HepG2 (cell line): ENCODE measurements at regions not wholly inside any gene's neighbourhood (a gene's known extent, or its start where the extent isn't known, plus 50 kb on each side); places are given as distances from the start of the nearest gene placed in this dataset.

Source experiments
- ATAC-seq: fragments of 200-7000 bp; cut with Tn5 transposase; 3 replicates; pipeline ENCODE4 v1.9.1; 2020; ENCODE audit warnings: mild to moderate bottlenecking, moderate library complexity
- BruUV-seq: library from RNA; stranded (reverse); fragments of 400-500 nt; replicated peaks from 2 replicates; lab custom pipeline; 2021; lab: Mats Ljungman, UMichigan
- CTCF ChIA-PET: fragments of 300-600 bp; formaldehyde crosslinking; extraction: SDS; loops from one replicate; lab custom pipeline; 2021; ENCODE audit warnings: low total read pairs, inconsistent platforms, low intra/inter-chr PET ratio; lab: Yijun Ruan, JAX
- POLR2A ChIA-PET: fragments of 350-600 bp; sonication (Branson Sonifier 250); formaldehyde crosslinking; loops from one replicate; lab custom pipeline; 2020; ENCODE audit warnings: antibody characterized with exemption, inconsistent platforms; lab: Yijun Ruan, JAX
- DNase-seq: peaks from one replicate; pipeline ENCODE4 v3.0.0-alpha.2; 2015; ENCODE audit warnings: low spot score
- FAIRE-seq: peaks from 3 replicates; lab custom pipeline; 2011; peaks lifted over from hg19 to GRCh38; lab: Jason Lieb, UNC
- H2AFZ ChIP-seq: one replicate; pipeline ENCODE4 v1.6.1; 2011; ENCODE audit warnings: low read length, inconsistent platforms
- H3K27ac ChIP-seq: fragments of 300-600 bp; 3 replicates; pipeline ENCODE4 v1.8.0; 2011; ENCODE audit warnings: mixed run types, mild to moderate bottlenecking, mixed read lengths, low read length, inconsistent platforms; ENCODE audit not compliant: insufficient read depth; ENCODE audit errors: extremely low read length
- H3K27me3 ChIP-seq, 2 experiments: fragments of 200-600 bp in 1 of 2; 2 replicates in 1 of 2; 3 replicates in 1 of 2; pipeline versions ENCODE4 v1.6.0 to v1.8.0; 2011; ENCODE audit warnings: low read length in 2 of 2, mild to moderate bottlenecking in 2 of 2, moderate library complexity in 2 of 2, inconsistent platforms in 1 of 2; ENCODE audit not compliant: insufficient read depth in 2 of 2, control insufficient read depth in 1 of 2
- H3K36me3 ChIP-seq, 2 experiments: fragments of 200-600 bp in 1 of 2; replicated peaks in 1 of 2; 2 replicates in 1 of 2; 3 replicates in 1 of 2; pipeline versions ENCODE4 v1.5.1 to v1.8.0; 2011; ENCODE audit warnings: low read length in 2 of 2, inconsistent platforms in 1 of 2; ENCODE audit not compliant: insufficient read depth in 2 of 2, control insufficient read depth in 1 of 2
- H3K4me1 ChIP-seq: 2 replicates; pipeline ENCODE4 v1.5.1; 2012; ENCODE audit warnings: low read length, inconsistent platforms; ENCODE audit not compliant: insufficient read depth
- H3K4me2 ChIP-seq: 2 replicates; pipeline ENCODE4 v1.6.0; 2011; ENCODE audit warnings: low read depth, low read length, inconsistent platforms
- H3K4me3 ChIP-seq, 3 experiments: fragments of 200-600 bp in 1 of 3; sonication (generic), shearing (Covaris generic) in 1 of 3; replicated peaks in 1 of 3; 2 replicates each; pipeline ENCODE4 v1.5.1; 2011 to 2016; ENCODE audit warnings: low read length in 3 of 3, inconsistent platforms in 2 of 3, low read depth in 2 of 3, mild to moderate bottlenecking in 2 of 3, control low read depth in 1 of 3, mixed read lengths in 1 of 3; ENCODE audit not compliant: insufficient read depth in 1 of 3
- H3K79me2 ChIP-seq: one replicate; pipeline ENCODE4 v1.6.1; 2011; ENCODE audit warnings: low read length, inconsistent platforms; ENCODE audit not compliant: insufficient read depth
- H3K9ac ChIP-seq: 2 replicates; pipeline ENCODE4 v1.6.0; 2011; ENCODE audit warnings: mild to moderate bottlenecking, low read depth, low read length, inconsistent platforms; ENCODE audit not compliant: insufficient read depth
- H3K9me3 ChIP-seq: 2 replicates; pipeline ENCODE4 v1.5.1; 2012; ENCODE audit warnings: mild to moderate bottlenecking, low read length
- H4K20me1 ChIP-seq: 2 replicates; pipeline ENCODE4 v1.6.0; 2011; ENCODE audit warnings: inconsistent platforms, mild to moderate bottlenecking, low read length, moderate library complexity; ENCODE audit not compliant: insufficient read depth
- BRD4 ChIP-seq: sonication (generic); formaldehyde crosslinking; IDR thresholded peaks from 2 replicates; pipeline ENCODE4 v1.4.0; 2020; ENCODE audit warnings: missing genetic modification reagents
- GTF2F1 ChIP-seq: fragments of 150-350 bp; IDR thresholded peaks from 2 replicates; pipeline ENCODE4 v1.6.1; 2014; ENCODE audit warnings: low read length
- IKZF1 ChIP-seq: fragments of 450-650 bp; IDR thresholded peaks from 2 replicates; pipeline ENCODE4 v1.7.1; 2016
- MIER3 ChIP-seq: IDR thresholded peaks from 2 replicates; pipeline ENCODE4 v1.6.1; 2016; ENCODE audit warnings: missing compliant biosample characterization, borderline replicate concordance
- SETDB1 ChIP-seq: sonication (generic); formaldehyde crosslinking; IDR thresholded peaks from 2 replicates; pipeline ENCODE4 v1.5.1; 2020; ENCODE audit warnings: missing genetic modification reagents, mild to moderate bottlenecking, borderline replicate concordance
- SOX6 ChIP-seq, 2 experiments: fragments of 450-650 bp in 1 of 2; sonication (generic) in 1 of 2; formaldehyde crosslinking in 1 of 2; IDR thresholded peaks; 2 replicates each; pipeline versions ENCODE4 v1.4.0 to v1.6.1; 2017 to 2020; ENCODE audit warnings: antibody characterized with exemption in 1 of 2, mild to moderate bottlenecking in 1 of 2, missing genetic modification reagents in 1 of 2
- SYNCRIP ChIP-seq: fragments of 200-400 bp; formaldehyde crosslinking; IDR thresholded peaks from 2 replicates; pipeline ENCODE4 v1.6.1; 2018; ENCODE audit warnings: mild to moderate bottlenecking, low read depth, low read length; ENCODE audit not compliant: insufficient read depth
- TBL1XR1 ChIP-seq: fragments of 150-350 bp; IDR thresholded peaks from 2 replicates; pipeline ENCODE4 v1.6.1; 2014; ENCODE audit warnings: borderline replicate concordance, low read length; ENCODE audit not compliant: partially characterized antibody
- ZFP62 ChIP-seq: sonication (generic); formaldehyde crosslinking; IDR thresholded peaks from 2 replicates; pipeline ENCODE4 v1.4.0; 2020; ENCODE audit warnings: missing genetic modification reagents
- ZNF326 ChIP-seq: sonication (generic); formaldehyde crosslinking; IDR thresholded peaks from 2 replicates; pipeline ENCODE4 v1.4.0; 2020; ENCODE audit warnings: missing genetic modification reagents, borderline replicate concordance
- ZNF564 ChIP-seq: sonication (generic); formaldehyde crosslinking; IDR thresholded peaks from 2 replicates; pipeline ENCODE4 v1.8.1; 2023; ENCODE audit warnings: mild to moderate bottlenecking, missing genetic modification reagents
- ZNF724P ChIP-seq: sonication (generic); formaldehyde crosslinking; IDR thresholded peaks from 2 replicates; pipeline ENCODE4 v1.8.0; 2022; ENCODE audit warnings: missing genetic modification reagents, borderline replicate concordance
- ZSCAN29 ChIP-seq: sonication (generic); formaldehyde crosslinking; conservative IDR thresholded peaks from 2 replicates; pipeline ENCODE4 v1.4.0; 2020; ENCODE audit warnings: mild to moderate bottlenecking, missing genetic modification reagents
- WGBS: methylation state at CpG from one replicate; pipeline ENCODE4 v1.1.6; 2017; ENCODE audit warnings: low lambda C conversion rate; 5-methylcytosine and 5-hydroxymethylcytosine counted together
- in situ Hi-C: cut with HindIII; loops from 2 replicates; pipeline ENCODE4 v1.10.0; 2017; ENCODE audit warnings: low pct_unique_long_range_greater_than_20kb; ENCODE audit not compliant: extremely low pct_ligation_motif_present
- intact Hi-C: fragments of 100-400 bp; cut with micrococcal nuclease; formaldehyde crosslinking; loops from one replicate; pipeline ENCODE4 v1.10.0; 2022; ENCODE audit not compliant: unreplicated experiment
- TF ChIP-seq, protein P1 (sequence below): sonication (generic); formaldehyde crosslinking; IDR thresholded peaks from 2 replicates; pipeline ENCODE4 v1.8.1; 2023; ENCODE audit warnings: mild to moderate bottlenecking, moderate library complexity, missing genetic modification reagents
- TF ChIP-seq, protein P2 (sequence below): sonication (generic); formaldehyde crosslinking; IDR thresholded peaks from 2 replicates; pipeline ENCODE4 v1.4.0; 2020; ENCODE audit warnings: missing genetic modification reagents
- TF ChIP-seq, protein P3 (sequence below): sonication (generic); formaldehyde crosslinking; IDR thresholded peaks from 2 replicates; pipeline ENCODE4 v1.5.1; 2020; ENCODE audit warnings: missing genetic modification reagents, mild to moderate bottlenecking, borderline replicate concordance

- TF ChIP-seq SOX6 (IDR thresholded peaks at IDR 0.05) (no peak), SOX6 (CRISPR knock-in tag; IDR thresholded peaks at IDR 0.05) (no peak), ZNF326 (no peak), ZNF724P (CRISPR knock-in tag) (no peak), BRD4 (CRISPR knock-in tag) (no peak), IKZF1 (no peak), TBL1XR1 (no peak), ZNF564 (CRISPR knock-in tag) (no peak), MIER3 (0 out of 2 replicates have a peak, but pooled peaks have one; percentile 12), SETDB1 (no peak), ZSCAN29 (no peak; the same call in 1 of the 2 replicates), GTF2F1 (no peak)
- TF ChIP-seq, protein P1, sequence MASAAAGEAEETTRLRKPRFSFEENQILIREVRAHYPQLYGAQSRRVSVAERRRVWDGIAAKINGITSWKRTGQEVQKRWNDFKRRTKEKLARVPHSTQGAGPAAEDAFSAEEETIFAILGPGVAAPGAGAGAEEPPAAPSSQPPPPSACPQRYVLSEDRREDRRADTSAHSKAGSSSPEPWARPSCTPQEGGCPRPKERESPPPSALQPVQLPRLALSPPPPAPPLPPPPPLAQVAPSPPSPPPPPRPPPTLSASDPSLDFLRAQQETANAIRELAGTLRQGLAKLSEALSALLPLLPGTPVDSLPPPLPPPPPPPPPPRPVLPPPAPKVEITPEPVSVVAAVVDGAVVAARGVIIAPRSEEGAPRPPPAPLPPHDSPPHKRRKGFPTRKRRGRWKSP (CRISPR knock-in tag), result no peak
Measured at GRCh38 chr4:123545667-123546572, 149.3 kb downstream of the SPRY1 start (continued).

DNA sequence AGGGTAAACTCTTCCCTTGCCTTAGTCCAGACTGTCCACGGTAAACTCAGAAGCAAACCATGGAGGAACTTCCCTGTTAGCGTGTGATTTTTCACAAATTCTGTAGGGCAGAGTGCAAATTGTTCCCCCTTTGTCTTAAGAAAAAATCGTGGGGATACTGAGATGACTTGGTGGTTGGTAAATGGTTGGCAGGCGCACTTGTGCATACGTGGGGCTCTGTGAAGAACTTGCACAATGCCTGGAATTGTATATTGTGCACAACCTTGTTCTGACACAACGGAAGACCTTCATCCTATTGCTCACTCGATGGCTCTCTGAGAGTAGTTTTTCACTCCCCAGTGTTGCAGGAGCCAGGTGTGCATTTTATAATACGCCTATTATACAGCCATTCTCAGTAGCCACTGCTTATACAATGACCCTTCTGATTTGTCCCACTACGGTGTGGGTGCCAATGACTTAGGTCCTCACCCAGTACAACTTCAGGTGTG is 150.0 kb downstream of the SPRY1 start:
- H2AFZ ChIP-seq, result peak overlapping the region; percentile 67
- POLR2A ChIA-PET, result interaction anchor here (1.2 to 1.6 kb wide), 6 partner anchors 9 to 150 kb away, joined by 3 to 38 read pairs (median 6); partner anchors contain the start of gene SPRY1
- FAIRE-seq, result no peak
- TF ChIP-seq SYNCRIP (no peak), ZFP62 (CRISPR knock-in tag) (no peak)
- TF ChIP-seq, protein P2, sequence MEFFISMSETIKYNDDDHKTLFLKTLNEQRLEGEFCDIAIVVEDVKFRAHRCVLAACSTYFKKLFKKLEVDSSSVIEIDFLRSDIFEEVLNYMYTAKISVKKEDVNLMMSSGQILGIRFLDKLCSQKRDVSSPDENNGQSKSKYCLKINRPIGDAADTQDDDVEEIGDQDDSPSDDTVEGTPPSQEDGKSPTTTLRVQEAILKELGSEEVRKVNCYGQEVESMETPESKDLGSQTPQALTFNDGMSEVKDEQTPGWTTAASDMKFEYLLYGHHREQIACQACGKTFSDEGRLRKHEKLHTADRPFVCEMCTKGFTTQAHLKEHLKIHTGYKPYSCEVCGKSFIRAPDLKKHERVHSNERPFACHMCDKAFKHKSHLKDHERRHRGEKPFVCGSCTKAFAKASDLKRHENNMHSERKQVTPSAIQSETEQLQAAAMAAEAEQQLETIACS, result no peak
- TF ChIP-seq, protein P3, sequence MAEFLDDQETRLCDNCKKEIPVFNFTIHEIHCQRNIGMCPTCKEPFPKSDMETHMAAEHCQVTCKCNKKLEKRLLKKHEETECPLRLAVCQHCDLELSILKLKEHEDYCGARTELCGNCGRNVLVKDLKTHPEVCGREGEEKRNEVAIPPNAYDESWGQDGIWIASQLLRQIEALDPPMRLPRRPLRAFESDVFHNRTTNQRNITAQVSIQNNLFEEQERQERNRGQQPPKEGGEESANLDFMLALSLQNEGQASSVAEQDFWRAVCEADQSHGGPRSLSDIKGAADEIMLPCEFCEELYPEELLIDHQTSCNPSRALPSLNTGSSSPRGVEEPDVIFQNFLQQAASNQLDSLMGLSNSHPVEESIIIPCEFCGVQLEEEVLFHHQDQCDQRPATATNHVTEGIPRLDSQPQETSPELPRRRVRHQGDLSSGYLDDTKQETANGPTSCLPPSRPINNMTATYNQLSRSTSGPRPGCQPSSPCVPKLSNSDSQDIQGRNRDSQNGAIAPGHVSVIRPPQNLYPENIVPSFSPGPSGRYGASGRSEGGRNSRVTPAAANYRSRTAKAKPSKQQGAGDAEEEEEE (CRISPR knock-in tag), result no peak

More for the DNA sequence above, 150.0 kb downstream of the SPRY1 start:
- DNase-seq (peak; percentile 48), ATAC-seq (peak; percentile 74)
- CTCF ChIA-PET, result interaction anchor here (0.9 kb wide), 1 partner anchor 19 kb away, joined by 4 read pairs; no protein-coding TSS in a partner anchor
- intact Hi-C loops (loop anchor here (1.0 kb wide), 1 partner anchor 41 kb away; no protein-coding TSS in a partner anchor), in situ Hi-C loops (no loop called here)
- Histone ChIP-seq H3K9me3 (no peaks in the 10 kb centered on the region), H3K4me2 (peak overlapping the region; percentile 75), H3K79me2 (no peaks in the 10 kb centered on the region), H4K20me1 (no peaks in the 10 kb centered on the region), H3K9ac (peak overlapping the region; percentile 83), H3K27ac (peak overlapping the region; percentile 89), H3K4me3 (peak overlapping the region; percentile 48 to 59 (median 59); a peak in 5 of 6 replicates), H3K27me3 (no peaks in the 10 kb centered on the region), H3K4me1 (peaks cover 51% of the 10 kb centered on the region), H3K36me3 (no peaks in the 10 kb centered on the region; a peak in 1 of 5 replicates)
- 27% methylated on average over 9 of the region's 9 CpGs for WGBS
- TSS peak; percentile 64 for BruUV-seq
